ENCODE measurements at regions not wholly inside any gene's neighbourhood (a gene's known extent, or its start where the extent isn't known, plus 50 kb on each side); places are given as distances from the start of the nearest gene placed in this dataset.

DNA sequence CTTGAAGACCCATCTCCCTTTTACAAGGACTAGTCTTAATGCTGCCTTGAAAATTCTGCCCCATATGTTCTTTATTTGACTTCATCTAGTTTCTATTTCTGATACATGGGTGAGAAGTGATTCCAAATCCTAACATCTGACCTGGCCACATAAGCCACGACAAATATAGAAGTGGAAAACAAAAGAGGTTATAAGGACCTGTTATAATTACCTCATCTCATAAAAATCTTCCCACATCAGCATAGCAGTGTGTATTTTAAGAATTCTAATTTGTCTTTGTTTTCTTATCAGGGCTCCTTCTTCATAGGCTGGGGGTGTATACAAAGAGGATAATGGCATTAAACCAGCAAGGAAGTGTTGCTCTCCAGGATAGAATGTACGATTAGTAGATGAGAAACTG, 1007.4 kb downstream of the TTLL7 start:
- DNase-seq (ENCODE audit: low spot score): no peak

DNA sequence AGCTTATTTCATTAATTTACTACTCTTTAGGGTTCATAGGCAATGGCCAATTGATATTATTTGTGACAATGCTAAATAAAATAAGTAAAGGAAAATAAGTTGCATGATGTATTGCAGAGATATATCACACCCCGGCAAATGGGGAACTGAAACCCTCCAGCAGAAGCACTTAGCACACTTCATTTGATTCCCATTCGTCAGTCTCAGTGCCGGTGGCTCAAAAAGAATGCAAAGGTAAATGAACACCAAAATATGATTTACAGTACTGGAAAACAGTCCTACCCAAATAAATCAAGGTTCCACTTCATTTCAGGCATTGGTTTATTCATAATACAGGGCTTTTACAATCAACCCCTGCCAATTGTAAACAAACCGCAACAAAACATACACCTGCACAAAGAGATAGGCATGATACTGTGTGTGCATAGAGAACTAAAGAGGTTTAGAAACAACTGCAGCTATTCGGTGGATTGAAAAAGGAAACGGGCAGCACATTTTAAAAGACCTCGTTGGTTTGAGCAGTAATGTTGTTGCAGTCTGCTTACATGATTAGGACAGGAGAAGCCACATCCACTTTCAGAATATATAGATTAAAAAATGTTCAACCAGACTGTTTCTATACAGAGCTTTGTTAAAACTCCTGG, 1019.2 kb downstream of the TTLL7 start:
- DNase-seq (ENCODE audit: low spot score): no peak
- no peak overlapping the region for H3K4me3 ChIP-seq
- TF ChIP-seq, protein P1, sequence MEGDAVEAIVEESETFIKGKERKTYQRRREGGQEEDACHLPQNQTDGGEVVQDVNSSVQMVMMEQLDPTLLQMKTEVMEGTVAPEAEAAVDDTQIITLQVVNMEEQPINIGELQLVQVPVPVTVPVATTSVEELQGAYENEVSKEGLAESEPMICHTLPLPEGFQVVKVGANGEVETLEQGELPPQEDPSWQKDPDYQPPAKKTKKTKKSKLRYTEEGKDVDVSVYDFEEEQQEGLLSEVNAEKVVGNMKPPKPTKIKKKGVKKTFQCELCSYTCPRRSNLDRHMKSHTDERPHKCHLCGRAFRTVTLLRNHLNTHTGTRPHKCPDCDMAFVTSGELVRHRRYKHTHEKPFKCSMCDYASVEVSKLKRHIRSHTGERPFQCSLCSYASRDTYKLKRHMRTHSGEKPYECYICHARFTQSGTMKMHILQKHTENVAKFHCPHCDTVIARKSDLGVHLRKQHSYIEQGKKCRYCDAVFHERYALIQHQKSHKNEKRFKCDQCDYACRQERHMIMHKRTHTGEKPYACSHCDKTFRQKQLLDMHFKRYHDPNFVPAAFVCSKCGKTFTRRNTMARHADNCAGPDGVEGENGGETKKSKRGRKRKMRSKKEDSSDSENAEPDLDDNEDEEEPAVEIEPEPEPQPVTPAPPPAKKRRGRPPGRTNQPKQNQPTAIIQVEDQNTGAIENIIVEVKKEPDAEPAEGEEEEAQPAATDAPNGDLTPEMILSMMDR (IDR thresholded peaks at IDR 0.05): no peak
- no peak overlapping the region for H3K27ac ChIP-seq

More for the DNA sequence above, 1007.4 kb downstream of the TTLL7 start:
- Histone ChIP-seq H3K4me3 (no peak overlapping the region), H3K27ac (no peak overlapping the region)
- TF ChIP-seq, protein P1 (IDR thresholded peaks at IDR 0.05): no peak

DNA sequence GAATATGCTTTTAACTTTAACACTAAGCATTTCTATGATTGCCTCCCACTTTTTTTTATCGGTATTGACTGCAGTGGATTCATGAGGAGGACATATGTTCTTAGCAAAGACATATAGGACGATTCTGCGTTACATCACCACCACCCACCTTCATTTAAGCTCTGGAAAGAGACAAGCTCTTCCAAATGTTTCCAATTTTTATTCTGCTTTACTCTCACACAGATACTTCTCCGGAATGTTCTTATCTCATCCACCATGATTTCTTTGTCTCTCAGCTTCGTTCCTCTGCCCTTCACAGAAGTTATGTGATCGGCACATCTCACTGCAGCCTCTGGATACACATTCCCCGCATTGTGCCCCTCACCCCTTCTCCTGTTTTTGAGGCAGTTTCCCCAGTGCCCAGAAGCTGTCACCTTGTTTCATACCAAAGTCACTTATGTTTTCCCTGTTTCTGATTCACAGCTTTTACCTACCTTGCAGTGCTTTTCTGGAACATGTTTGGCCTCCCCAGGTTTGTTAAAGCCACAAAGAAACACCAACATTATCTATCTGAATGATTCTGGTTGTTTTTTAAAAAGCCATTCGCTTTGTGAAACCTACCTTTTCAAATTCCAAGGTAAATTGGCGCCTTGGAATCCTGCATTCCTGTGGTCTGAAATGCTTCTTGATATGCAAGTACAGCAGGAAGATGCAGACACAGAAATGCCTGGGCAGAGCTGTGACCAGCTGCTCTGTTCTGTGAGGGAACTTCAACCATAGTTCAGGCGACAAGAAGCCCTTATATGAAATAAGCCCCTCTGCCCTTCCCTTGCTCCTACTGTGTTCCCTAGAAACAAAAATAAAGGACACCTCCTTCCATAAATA, 1020.2 kb downstream of the TTLL7 start:
- DNase-seq (ENCODE audit: low spot score): no peak
- TF ChIP-seq, protein P1 (IDR thresholded peaks at IDR 0.05): no peak
- no peak overlapping the region for H3K4me3 ChIP-seq
- H3K27ac ChIP-seq: no peak overlapping the region

DNA sequence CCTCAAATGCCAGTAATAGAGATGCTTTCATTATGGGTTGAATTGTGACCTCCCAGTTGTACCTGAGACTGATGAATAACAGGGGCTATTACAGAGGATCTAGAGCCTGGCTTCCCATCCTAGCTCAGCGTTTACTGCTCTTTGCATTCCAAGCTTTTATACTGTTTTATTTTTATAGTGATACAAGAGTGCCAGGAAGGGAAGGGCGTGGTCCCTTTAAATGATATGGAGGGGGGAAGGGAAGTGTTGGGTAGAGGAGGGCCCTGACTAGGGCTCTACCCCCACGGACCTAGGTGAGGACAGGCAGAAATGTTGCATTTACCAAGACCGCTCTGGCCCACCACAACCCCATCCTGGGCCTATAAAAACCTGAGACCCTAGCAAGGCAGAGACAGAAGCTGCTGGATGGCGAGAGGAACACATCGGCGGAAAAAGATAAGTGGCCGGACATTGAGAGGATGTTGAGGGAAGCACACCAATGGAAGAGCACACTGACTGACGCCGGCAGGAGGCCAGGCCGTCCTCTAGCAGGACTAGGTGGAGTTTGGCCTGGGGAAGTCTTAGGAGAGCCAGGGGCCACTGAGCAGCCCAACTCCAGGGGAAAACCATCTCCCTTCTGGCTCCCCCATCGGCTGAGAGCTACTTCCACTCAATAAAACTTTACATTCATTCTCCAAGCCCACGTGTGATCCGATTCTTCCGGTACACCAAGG, 1025.9 kb downstream of the TTLL7 start:
- TF ChIP-seq, protein P1 (IDR thresholded peaks at IDR 0.05): no peak
- no peak for DNase-seq (ENCODE audit: low spot score)
- H3K4me3 ChIP-seq: no peak overlapping the region
- no peak overlapping the region for H3K27ac ChIP-seq

DNA sequence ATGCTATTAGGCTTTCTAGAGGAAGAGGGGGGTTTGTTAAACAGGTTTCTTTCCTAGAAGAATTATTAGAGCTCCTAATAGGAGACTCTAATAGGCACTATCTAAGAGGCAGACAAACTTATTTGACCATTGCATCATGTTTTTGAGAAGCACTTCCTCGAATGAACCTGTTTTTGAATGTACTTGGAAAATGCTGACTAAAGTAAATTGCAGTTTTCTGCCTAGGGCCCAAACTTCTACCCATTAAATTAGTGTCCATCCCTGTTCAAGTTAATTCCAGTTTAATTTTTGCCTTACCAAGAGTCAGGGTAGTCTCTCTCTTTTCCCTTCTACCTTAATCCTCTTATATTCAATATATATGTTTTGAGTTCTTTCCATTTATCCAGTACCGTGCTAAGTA, 1029.6 kb downstream of the TTLL7 start:
- DNase-seq (ENCODE audit: low spot score): no peak
- H3K27ac ChIP-seq: no peak overlapping the region
- no peak overlapping the region for H3K4me3 ChIP-seq
- TF ChIP-seq, protein P1 (IDR thresholded peaks at IDR 0.05): no peak

DNA sequence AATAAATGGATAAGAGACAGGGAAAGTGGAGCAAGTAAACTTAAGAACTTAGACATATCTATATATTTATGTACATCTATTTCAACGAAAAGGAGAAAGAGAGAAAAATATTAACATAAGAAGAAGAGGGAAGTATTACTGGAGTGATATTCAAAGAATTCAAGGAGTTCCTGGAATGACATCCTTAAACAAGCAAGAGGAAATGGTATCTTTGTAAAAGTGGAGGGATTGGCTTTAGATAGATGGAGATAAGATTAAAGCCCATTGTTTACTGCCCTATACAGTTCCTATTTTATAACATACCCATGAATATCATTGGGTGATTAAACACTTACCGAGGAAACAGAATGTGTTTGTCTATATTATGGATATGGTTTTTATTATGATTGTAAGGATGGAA, 1036.3 kb downstream of the TTLL7 start:
- Histone ChIP-seq H3K4me3 (no peak overlapping the region), H3K27ac (no peak overlapping the region)
- TF ChIP-seq, protein P1 (IDR thresholded peaks at IDR 0.05): no peak
- no peak for DNase-seq (ENCODE audit: low spot score)

Measured in coronary artery (tissue), 2 donors.